ENCODE measurements at regions not wholly inside any gene's neighbourhood (a gene's known extent, or its start where the extent isn't known, plus 50 kb on each side); places are given as distances from the start of the nearest gene placed in this dataset.

- Histone ChIP-seq H3K27ac (ENCODE audit: low read depth, low read length) (no peak overlapping the region), H4K20me1 (ENCODE audit: insufficient read depth) (no peaks in the 10 kb centered on the region), H2AFZ (ENCODE audit: low read depth, low read length, poor library complexity, severe bottlenecking) (no peak overlapping the region), H3K4me3 (replicated peaks in 1 of 2; ENCODE audit: low read depth in 1 of 2, low read length in 2 of 2) (no peak overlapping the region), H3K9me3 (ENCODE audit: control insufficient read depth in 1 of 2, insufficient read depth in 1 of 2, low read depth in 1 of 2, low read length in 2 of 2) (no peaks in the 10 kb centered on the region), H3K36me3 (ENCODE audit: control insufficient read depth in 1 of 2, insufficient read depth in 2 of 2, low read length in 2 of 2) (no peaks in the 10 kb centered on the region), H3K79me2 (ENCODE audit: insufficient read depth, low read length) (no peaks in the 10 kb centered on the region), H3K9me2 (ENCODE audit: insufficient read depth) (no peaks in the 10 kb centered on the region), H3K9ac (ENCODE audit: low read length) (no peak overlapping the region), H3K4me2 (ENCODE audit: low read length) (no peak overlapping the region), H3K4me1 (ENCODE audit: control insufficient read depth in 1 of 2, insufficient read depth in 2 of 2, low read length in 2 of 2) (no peaks in the 10 kb centered on the region), H3K27me3 (ENCODE audit: insufficient read depth, low read length) (no peaks in the 10 kb centered on the region; the same call in none of the 2 replicates)
- TF ChIP-seq EGR1 (IDR thresholded peaks at IDR 0.05; ENCODE audit: low read depth): no peak
- no peak for TF ChIP-seq POLR2A (IDR thresholded peaks at IDR 0.05; ENCODE audit: borderline replicate concordance, extremely low read depth, insufficient read depth, insufficient read length)
- TF ChIP-seq TCF7L2 (IDR thresholded peaks at IDR 0.05; ENCODE audit: borderline replicate concordance, extremely low read depth, insufficient read depth, insufficient read length): no peak
- no peak for TF ChIP-seq MAX (IDR thresholded peaks at IDR 0.05)
- no peak for TF ChIP-seq ZBTB33 (IDR thresholded peaks at IDR 0.05; ENCODE audit: extremely low read depth, insufficient replicate concordance, low read length)
- no peak for TF ChIP-seq ZNF274 (IDR thresholded peaks at IDR 0.05; ENCODE audit: low read depth, low read length)
- TF ChIP-seq FOSL1 (IDR thresholded peaks at IDR 0.05; ENCODE audit: low read depth): no peak
- no peak for TF ChIP-seq SP1 (IDR thresholded peaks at IDR 0.05; ENCODE audit: low read depth)
- no peak for TF ChIP-seq ZFX (IDR thresholded peaks at IDR 0.05)
- TF ChIP-seq ELF1 (IDR thresholded peaks at IDR 0.05; ENCODE audit: borderline replicate concordance, low read depth): no peak
- TF ChIP-seq EZH2phosphoT487 (IDR thresholded peaks at IDR 0.05; ENCODE audit: borderline replicate concordance): no peak
- TF ChIP-seq REST (IDR thresholded peaks at IDR 0.05; ENCODE audit: low read depth): no peak
- TF ChIP-seq RAD21 (IDR thresholded peaks at IDR 0.05; ENCODE audit: low read depth): no peak
- TF ChIP-seq ATF3 (IDR thresholded peaks at IDR 0.05): no peak
- no TSS peak for BruUV-seq (replicated peaks)
- intact Hi-C loops (cut with micrococcal nuclease): no loop called here
- ChIA-PET POLR2A (no interaction called here), RAD21 (ENCODE audit: low non-redundant PET in 1 of 2, low total read pairs in 2 of 2, uncharacterized antibody in 2 of 2, unreplicated experiment in 2 of 2) (no interaction called here), CTCF (no interaction called here)
- ATAC-seq (no peak), DNase-seq (ENCODE audit: low read depth, low spot score) (no peak)
Observed at GRCh38 chr20:11719153-11719552, 198.5 kb upstream of the BTBD3 start.
